ENCODE measurements at regions not wholly inside any gene's neighbourhood (a gene's known extent, or its start where the extent isn't known, plus 50 kb on each side); places are given as distances from the start of the nearest gene placed in this dataset.

DNA sequence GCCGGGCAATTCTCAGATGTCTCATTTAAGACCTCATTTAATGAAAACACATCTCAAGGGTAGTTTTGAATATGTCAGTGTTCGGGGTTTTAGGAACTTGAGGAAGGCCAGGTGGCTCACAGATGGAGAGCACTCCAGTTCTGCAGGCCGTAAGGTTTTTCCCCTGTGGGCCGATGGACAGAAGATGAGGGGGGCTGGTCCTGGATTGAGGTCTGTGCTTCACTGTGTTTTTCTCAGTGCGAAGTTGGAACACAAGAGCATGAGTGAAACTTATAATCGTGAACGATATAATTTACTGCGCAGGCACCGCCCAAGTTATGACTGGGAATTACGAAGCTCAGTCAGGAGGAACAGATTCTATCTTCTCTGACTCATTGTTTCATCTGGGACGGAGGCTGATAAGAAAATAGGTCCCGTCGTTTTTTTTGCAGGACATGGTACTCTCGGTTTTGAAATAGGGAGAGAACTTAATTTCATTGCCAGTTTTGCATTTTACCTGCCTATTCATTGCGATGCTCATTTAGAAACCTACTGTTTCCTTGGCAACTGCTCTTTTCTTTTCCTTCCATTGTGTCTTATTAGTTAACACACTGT is 591.0 kb upstream of the PFKP start:
- DNase-seq (no peak), ATAC-seq (ENCODE audit: low read depth) (no peak)
- in situ Hi-C loops (cut with MboI; ENCODE audit: low sequenced_read_pairs) (no loop called here), dilution Hi-C loops (cut with HindIII; ENCODE audit: low sequenced_read_pairs, unreplicated experiment) (no loop called here), intact Hi-C loops (cut with micrococcal nuclease) (no loop called here)
- CTCF ChIA-PET = no interaction called here
- WGBS, 2 experiments (ENCODE audit: extremely low coverage in 2 of 2, insufficient read length in 1 of 2) = 81% methylated on average over 4 of the region's 15 CpGs; no CpG with 5 or more reads in 1 of the 2 experiments
- TF ChIP-seq MAFK (IDR thresholded peaks at IDR 0.05; ENCODE audit: low read depth, low read length) = no peak
- TF ChIP-seq, protein P1, sequence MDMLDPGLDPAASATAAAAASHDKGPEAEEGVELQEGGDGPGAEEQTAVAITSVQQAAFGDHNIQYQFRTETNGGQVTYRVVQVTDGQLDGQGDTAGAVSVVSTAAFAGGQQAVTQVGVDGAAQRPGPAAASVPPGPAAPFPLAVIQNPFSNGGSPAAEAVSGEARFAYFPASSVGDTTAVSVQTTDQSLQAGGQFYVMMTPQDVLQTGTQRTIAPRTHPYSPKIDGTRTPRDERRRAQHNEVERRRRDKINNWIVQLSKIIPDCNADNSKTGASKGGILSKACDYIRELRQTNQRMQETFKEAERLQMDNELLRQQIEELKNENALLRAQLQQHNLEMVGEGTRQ (IDR thresholded peaks at IDR 0.05; ENCODE audit: low read depth, low read length) = no peak
- TF ChIP-seq, protein P2, sequence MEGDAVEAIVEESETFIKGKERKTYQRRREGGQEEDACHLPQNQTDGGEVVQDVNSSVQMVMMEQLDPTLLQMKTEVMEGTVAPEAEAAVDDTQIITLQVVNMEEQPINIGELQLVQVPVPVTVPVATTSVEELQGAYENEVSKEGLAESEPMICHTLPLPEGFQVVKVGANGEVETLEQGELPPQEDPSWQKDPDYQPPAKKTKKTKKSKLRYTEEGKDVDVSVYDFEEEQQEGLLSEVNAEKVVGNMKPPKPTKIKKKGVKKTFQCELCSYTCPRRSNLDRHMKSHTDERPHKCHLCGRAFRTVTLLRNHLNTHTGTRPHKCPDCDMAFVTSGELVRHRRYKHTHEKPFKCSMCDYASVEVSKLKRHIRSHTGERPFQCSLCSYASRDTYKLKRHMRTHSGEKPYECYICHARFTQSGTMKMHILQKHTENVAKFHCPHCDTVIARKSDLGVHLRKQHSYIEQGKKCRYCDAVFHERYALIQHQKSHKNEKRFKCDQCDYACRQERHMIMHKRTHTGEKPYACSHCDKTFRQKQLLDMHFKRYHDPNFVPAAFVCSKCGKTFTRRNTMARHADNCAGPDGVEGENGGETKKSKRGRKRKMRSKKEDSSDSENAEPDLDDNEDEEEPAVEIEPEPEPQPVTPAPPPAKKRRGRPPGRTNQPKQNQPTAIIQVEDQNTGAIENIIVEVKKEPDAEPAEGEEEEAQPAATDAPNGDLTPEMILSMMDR (conservative IDR thresholded peaks at IDR 0.05; ENCODE audit: low read depth, low read length) = no peak
- no peak for TF ChIP-seq NFE2L2 (IDR thresholded peaks at IDR 0.05; ENCODE audit: low read depth, low read length)
- TF ChIP-seq CEBPB (IDR thresholded peaks at IDR 0.05; ENCODE audit: low read depth, low read length) = no peak
- TF ChIP-seq BHLHE40 (IDR thresholded peaks at IDR 0.05; ENCODE audit: low read depth, low read length) = no peak
- TF ChIP-seq SMC3 (IDR thresholded peaks at IDR 0.05; ENCODE audit: low read depth, low read length) = no peak
- no peak for TF ChIP-seq MAZ (IDR thresholded peaks at IDR 0.05; ENCODE audit: borderline replicate concordance, low read depth, low read length)
- no peak for TF ChIP-seq RAD21 (IDR thresholded peaks at IDR 0.05; ENCODE audit: low read length)
- no peak for TF ChIP-seq RFX5 (IDR thresholded peaks at IDR 0.05; ENCODE audit: low read depth, low read length)
- TF ChIP-seq POLR2A (IDR thresholded peaks at IDR 0.05; ENCODE audit: low read depth, low read length) = no peak
- no peak for TF ChIP-seq MXI1 (IDR thresholded peaks at IDR 0.05; ENCODE audit: borderline replicate concordance, low read depth, low read length)
- TF ChIP-seq RCOR1 (IDR thresholded peaks at IDR 0.05; ENCODE audit: insufficient replicate concordance, low read length) = no peak
- TF ChIP-seq CHD1 (IDR thresholded peaks at IDR 0.05; ENCODE audit: low read depth, low read length) = no peak
- Histone ChIP-seq H3K18ac (ENCODE audit: low read depth, low read length) (no peak overlapping the region), H4K8ac (ENCODE audit: low read depth in 2 of 2, low read length in 2 of 2) (no peak overlapping the region), H3K56ac (ENCODE audit: extremely low read depth, insufficient read depth, low read length) (no peak overlapping the region), H2AFZ (replicated peaks; ENCODE audit: low read length, poor library complexity) (no peak overlapping the region), H3K4me1 (ENCODE audit: control insufficient read depth, insufficient read depth, low read length) (no peaks in the 10 kb centered on the region), H3K23ac (ENCODE audit: low read depth, low read length) (no peak overlapping the region), H3K4me2 (ENCODE audit: low read depth, low read length) (no peak overlapping the region), H2BK15ac (ENCODE audit: low read depth, low read length) (no peak overlapping the region), H3K27me3 (ENCODE audit: control insufficient read depth, insufficient read depth, low read length) (no peaks in the 10 kb centered on the region), H3K9ac (ENCODE audit: low read depth, low read length) (no peak overlapping the region), H4K20me1 (ENCODE audit: insufficient read depth, low read length) (no peaks in the 10 kb centered on the region), H3K9me1 (ENCODE audit: insufficient read depth, low read length) (no peaks in the 10 kb centered on the region), H2BK5ac (ENCODE audit: low read depth, low read length, poor library complexity, severe bottlenecking) (no peak overlapping the region), H3K14ac (replicated peaks; ENCODE audit: low read depth, low read length) (no peak overlapping the region), H3K36me3 (ENCODE audit: control insufficient read depth, insufficient read depth, low read length) (no peaks in the 10 kb centered on the region), H4K91ac (ENCODE audit: insufficient read depth, low read depth, low read length) (no peak overlapping the region), H4K5ac (ENCODE audit: low read depth, low read length) (no peak overlapping the region), H3K4me3 (ENCODE audit: insufficient read depth, low read depth, low read length) (no peak overlapping the region), H2AK9ac (replicated peaks; ENCODE audit: low read depth, low read length, poor library complexity) (no peak overlapping the region), H3K9me3 (ENCODE audit: control insufficient read depth, insufficient read depth, low read length) (peaks cover 26% of the 10 kb centered on the region), H3K27ac (ENCODE audit: insufficient read depth, low read length) (no peak overlapping the region), H2AK5ac (ENCODE audit: low read depth, low read length) (no peak overlapping the region), H2BK120ac (ENCODE audit: low read depth, low read length) (no peak overlapping the region), H3K79me1 (ENCODE audit: low read depth in 1 of 2, low read length in 2 of 2) (no peaks in the 10 kb centered on the region), H2BK20ac (ENCODE audit: low read depth, low read length) (no peak overlapping the region), H3K4ac (ENCODE audit: low read depth, low read length) (no peak overlapping the region)
- BruUV-seq (replicated peaks) = no TSS peak
- POLR2A ChIA-PET (ENCODE audit: unreplicated experiment) = no interaction called here
